GDM1 (cell line): ENCODE measurements at regions not wholly inside any gene's neighbourhood (a gene's known extent, or its start where the extent isn't known, plus 50 kb on each side); places are given as distances from the start of the nearest gene placed in this dataset.
"Not testable (repeated sequence)": the region's sequence is repeated elsewhere in the genome, so short reads cannot be mapped to it uniquely, and the experiment has no call there.

Experiments used
- DNase-seq: peaks from one replicate; lab custom pipeline; 2025; lab: John Stamatoyannopoulos, UW

DNA sequence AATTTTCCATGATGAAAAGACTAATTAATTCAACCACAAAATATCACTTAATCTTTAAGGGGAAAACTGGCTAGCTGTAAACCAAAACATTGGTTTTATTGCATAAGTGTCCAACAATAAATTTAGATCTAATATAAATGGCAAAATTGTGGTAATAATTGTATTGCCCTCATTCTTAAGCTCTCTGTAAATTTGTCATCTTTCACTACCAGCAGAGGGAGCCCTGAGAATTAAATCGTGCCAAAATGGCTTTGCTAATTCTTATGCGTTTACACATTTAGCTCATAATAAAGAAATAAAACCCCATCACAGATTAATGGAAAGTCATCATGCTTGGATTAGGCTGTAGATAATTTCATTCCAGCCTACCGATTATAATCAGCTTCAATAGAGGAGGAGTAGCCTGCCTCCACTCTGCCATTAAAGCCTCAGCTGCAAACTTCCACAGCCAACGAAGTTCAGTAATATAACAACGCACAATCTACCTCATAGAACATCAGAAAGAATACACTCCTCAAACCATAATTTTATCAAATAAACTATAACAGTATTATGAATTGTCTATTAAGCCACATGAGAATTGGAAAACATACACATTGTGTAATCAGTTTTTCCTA is 70.0 kb upstream of the ATP5MC3 start:
- DNase-seq, result no peak

- DNase-seq, result no peak
These were observed 65.6 kb upstream of the ATP5MC3 start for GRCh38 chr2:175247159-175247558.

- no peak for DNase-seq
These were observed 63.2 kb upstream of the ATP5MC3 start for GRCh38 chr2:175244697-175245096.

DNA sequence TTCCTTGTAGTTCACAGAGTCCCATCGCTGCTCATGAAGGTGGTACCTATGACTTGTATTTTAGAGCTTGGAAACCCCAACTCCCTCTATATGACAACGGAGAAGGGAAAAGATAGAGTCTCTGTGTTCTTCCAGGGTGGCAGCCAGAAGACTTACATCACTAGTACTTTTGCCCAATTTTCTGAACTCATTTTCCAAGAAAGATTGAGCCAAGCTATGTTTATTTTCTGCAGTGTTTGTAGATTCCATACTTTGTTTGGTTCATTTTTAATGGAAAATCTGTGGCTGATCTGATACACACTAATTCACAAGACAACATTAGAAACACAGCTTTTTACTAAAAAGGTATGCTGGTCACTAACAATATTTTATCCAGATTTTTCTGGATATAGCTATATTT is 60.2 kb upstream of the ATP5MC3 start:
- DNase-seq, result no peak

DNA sequence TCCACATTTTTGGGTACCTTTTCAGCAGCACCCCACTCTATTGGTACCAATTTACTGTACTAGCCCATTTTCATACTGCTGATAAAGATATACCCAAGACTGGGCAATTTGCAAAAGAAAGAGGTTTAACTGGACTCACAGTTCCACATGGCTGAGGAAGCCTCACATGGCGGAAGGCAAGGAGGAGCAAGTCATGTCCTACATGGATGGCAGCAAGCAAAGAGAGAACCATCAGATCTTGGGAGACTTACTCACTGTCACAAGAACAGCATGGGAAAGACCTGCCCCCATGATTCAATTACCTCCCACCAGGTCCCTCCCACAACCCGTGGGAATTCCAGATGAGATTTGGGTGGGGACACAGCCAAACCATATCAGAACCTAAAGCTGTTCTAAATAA is 58.5 kb upstream of the ATP5MC3 start:
- not testable (repeated sequence) for DNase-seq

DNA sequence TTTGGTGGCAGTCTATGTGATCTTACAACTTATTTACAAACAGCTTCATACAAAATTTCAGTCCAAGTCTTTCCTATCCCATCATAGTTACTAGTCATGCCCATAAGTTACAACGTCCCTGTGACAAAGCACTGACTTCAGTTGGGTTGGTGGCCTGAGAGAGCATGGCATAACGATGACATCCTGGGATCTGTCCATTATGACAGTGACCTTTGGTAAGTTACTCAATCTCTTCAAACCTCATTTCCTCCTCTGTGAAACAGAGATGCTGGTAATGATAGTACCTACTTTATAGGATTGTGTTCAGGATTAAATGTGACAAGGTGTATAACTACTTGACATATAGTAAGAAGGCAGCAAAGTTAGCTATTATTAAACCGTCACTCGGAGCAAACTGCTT is 55.4 kb upstream of the ATP5MC3 start:
- no peak for DNase-seq

DNA sequence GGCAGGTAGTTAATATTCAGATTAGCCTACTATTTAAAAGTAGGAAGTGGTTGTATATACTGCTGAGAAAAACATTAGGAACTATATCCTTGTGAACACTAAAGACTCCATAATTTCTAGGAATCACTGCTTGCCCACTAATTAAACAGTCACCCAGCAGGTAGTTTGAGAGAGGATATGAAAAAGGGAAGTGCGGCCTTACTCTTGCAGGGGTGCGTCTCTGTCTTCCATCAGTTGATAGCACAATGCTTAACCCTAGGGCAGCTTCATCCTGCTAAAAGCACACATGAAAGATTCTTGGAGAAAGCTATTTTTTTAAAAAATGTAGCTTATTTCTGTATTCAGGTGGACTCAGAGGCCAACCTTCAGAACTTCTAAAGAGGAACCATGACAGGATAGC is 53.1 kb upstream of the ATP5MC3 start:
- DNase-seq, result no peak

DNA sequence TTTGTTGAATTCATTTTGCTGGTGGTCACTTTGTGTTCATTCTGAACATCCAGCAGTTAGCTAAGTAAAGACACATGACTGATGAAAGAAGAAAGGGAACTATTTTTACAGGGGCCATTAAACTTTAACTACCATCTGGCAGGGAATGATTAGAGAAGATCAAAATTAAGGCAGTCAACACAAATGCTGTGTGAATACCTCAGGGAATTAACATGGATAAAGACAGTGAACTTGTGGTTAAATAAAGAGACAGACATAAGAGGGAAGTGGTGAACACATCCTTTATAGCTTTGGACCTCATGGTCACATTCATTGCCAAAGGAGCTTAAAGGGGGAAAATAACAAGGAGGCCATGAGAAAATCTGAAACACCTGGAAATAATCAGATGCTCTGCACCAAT is 52.6 kb upstream of the ATP5MC3 start:
- DNase-seq, result no peak

- no peak for DNase-seq
These were observed 51.7 kb upstream of the ATP5MC3 start for GRCh38 chr2:175233135-175233719.
